Fibroblast of upper back skin (primary cell): ENCODE measurements at regions not wholly inside any gene's neighbourhood (a gene's known extent, or its start where the extent isn't known, plus 50 kb on each side); places are given as distances from the start of the nearest gene placed in this dataset.

Experiments
- DNase-seq: peaks from one replicate; pipeline ENCODE4 v3.0.0-alpha.2; 2013

DNA sequence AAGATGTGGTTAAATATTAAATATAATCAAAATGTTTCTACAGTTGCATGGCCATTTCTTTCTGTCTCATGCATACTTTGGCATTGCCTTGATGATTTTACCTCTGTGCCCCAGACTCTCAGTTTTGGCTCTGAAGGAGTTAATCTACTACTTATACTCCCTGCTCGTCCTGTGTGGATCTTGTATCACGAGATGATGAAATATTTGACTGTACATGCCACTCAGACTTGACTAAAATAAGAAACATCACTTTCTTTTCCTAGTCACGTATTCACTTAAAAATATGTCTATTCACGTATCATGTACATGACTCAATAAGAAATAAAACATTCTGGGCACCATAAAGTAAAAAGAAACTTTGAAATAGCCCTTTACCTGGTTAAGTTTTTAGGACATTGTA, 397.7 kb downstream of the RFPL4B start:
- peak; percentile 48 for DNase-seq

- no peak for DNase-seq
Observed at GRCh38 chr6:112745765-112746164, 398.6 kb downstream of the RFPL4B start.

- DNase-seq = no peak
Observed at GRCh38 chr6:112749673-112750072, 402.5 kb downstream of the RFPL4B start.

GRCh38 chr6:112752305-112752704, 405.2 kb downstream of the RFPL4B start:
- no peak for DNase-seq

GRCh38 chr6:112752791-112753190, 405.7 kb downstream of the RFPL4B start:
- peak; percentile 8 for DNase-seq

GRCh38 chr6:112760831-112761230, 413.7 kb downstream of the RFPL4B start:
- peak; percentile 46 for DNase-seq

DNA sequence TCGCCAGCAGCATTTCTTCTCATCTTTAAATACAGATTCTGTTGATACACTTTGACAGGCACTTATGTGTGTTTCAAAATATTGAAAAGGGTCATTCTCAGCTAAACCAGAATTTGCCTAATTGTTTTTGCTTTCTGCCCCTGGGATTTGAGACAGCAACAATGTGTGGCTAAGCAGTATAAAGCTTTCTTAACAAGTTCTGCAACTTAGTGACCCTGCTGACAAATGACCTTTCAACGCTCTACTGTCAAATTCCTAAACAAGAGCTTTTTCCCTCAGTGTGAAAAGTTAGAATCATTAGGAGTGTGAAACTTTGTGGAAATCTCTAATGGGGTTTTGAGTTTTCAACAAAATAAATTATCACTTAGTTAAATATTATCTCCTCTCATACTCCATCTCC, 414.6 kb downstream of the RFPL4B start:
- DNase-seq = no peak

DNA sequence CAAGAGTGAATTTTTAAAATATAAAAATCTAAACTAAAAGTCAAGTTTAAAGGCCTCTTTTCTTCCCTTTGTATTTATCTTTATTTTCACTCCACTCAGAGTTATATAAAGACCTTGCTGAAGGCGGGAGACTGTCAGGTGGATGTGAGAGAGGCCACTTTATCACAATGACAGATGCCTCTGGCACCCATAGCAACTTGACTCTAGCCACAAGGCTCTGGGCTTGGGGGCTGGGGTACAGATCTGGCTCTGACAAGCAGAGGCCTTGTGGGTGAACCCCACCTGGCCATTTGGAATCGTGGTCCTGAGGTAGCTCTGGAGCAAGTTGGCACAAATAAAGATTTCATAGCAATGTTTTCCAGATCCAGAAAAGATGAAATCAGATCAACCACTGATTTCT, 417.2 kb downstream of the RFPL4B start:
- DNase-seq = no peak

DNA sequence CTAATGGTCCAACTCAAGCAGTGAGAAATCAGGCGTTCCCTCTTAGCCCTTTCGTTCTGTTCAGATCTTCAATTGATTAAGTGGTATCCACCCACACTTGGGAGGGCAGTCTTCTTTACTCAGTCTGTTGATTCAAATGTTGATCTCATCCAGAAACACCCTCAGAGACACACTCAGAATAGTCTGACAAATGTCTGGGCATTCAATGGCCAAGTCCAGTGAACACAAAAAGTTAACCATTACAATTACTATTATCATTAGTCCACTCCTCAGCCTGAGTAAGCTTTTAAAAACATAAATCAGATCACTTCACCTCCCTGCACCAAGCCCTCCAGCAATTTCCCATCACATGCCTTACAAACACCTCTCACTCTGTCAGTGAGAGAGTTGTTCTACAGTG, 423.2 kb downstream of the RFPL4B start:
- DNase-seq = no peak

GRCh38 chr6:112773187-112773586, 426.1 kb downstream of the RFPL4B start:
- peak; percentile 66 for DNase-seq

- DNase-seq = no peak
Observed at GRCh38 chr6:112774319-112774718, 427.2 kb downstream of the RFPL4B start.

- peak; percentile 86 for DNase-seq
Observed at GRCh38 chr6:112780498-112781096, 433.5 kb downstream of the RFPL4B start.

DNA sequence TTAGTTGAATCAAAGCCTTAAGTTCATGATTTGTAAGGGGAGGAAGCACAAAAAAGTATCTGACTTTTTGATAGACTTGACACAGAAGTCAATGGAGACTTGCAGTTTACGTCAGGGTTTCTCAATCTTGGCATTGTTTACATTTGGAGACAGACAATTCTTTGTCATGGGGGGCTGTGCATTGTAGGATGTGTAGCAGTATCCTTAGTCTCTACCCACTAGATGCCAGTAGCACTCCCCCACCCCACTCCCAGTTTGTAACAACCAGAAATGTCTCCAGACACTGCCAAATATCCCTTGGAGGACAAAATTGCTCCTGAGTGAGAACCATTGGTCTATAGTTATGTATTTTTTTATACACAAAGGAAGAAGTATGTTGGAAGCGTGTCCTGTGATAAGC, 434.1 kb downstream of the RFPL4B start:
- DNase-seq = peak; percentile 53

- DNase-seq = no peak
Observed at GRCh38 chr6:112785408-112785807, 438.3 kb downstream of the RFPL4B start.

- peak; percentile 64 for DNase-seq
Observed at GRCh38 chr6:112786801-112787200, 439.7 kb downstream of the RFPL4B start.

GRCh38 chr6:112787371-112787770, 440.2 kb downstream of the RFPL4B start:
- no peak for DNase-seq

DNA sequence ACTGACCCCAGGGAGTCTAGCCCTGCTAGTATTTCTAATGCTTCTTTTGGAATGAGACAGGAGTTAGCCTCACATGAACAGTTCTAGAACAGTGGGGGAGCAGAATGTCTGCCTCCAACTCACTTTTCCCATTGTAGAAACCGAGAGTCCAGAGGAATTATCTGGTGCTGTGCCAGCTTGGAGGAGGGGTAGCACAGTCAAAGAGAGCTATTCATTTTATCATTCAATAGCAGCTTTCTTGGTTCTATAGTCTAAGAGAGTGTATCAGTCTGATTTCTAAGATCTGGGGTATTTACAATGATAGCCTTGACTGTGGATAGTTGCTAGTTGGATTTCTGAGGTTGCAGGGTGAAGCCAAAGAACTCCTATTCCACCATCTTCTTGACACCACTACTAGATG, 448.2 kb downstream of the RFPL4B start:
- no peak for DNase-seq

DNA sequence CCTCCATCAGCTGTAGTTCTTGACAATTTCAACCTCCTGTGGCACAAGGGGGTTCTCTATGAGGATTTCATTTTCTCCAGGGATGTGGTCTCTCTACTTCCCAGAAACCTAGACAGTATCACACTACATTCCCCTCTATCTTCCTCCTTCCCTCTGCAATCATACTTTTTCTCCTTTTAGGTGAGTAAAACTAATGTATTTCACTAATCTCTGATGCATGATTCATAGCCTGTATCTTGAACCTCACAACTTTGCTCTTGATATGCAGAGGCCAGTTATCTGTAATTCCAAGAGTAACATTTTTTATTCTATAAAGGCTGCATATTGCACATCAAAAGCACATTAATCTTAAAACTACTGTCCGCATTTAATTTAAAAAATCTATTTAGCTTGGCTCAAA, 449.6 kb downstream of the RFPL4B start:
- DNase-seq = no peak

DNA sequence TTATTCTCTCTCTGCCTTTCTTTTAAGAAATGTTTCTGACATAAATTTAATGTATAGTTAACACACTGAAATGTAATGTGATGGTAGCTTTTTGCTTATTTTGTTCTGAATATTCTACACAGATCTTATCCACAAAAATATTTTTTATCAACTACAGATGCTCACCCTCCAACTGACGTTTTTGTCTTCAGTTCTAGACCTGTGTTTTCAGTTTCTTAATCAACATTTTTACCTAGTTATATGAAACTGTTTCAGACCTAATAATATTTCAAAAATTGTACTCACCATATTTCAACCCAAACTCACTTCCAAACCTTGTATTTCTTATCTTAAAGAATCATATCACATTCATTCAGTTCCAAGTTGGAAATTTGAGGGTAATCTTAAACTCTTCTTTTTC, 452.8 kb downstream of the RFPL4B start:
- no peak for DNase-seq

- no peak for DNase-seq
Observed at GRCh38 chr6:112800439-112800838, 453.3 kb downstream of the RFPL4B start.

GRCh38 chr6:112800916-112801315, 453.8 kb downstream of the RFPL4B start:
- no peak for DNase-seq

GRCh38 chr6:112801468-112802080, 454.4 kb downstream of the RFPL4B start:
- no peak for DNase-seq

DNA sequence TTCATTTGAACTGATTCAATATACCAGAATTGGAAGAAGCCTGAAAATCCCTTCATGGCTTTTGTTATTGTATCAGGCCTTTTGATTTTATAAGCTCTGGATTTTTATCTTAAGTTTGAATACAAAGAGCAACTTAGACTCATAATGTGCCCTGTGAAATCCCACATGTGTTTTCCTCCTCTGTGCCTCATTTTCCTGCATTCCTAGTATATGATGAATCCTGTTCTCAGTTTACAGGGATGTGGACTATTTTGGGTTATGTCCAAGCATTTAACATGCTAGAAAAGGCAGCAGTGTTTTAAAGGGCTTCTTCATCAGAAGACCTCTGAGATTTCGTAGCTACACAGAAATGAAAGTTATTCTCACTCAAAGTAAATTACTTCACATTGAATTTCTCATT, 455.0 kb downstream of the RFPL4B start:
- peak; percentile 97 for DNase-seq

DNA sequence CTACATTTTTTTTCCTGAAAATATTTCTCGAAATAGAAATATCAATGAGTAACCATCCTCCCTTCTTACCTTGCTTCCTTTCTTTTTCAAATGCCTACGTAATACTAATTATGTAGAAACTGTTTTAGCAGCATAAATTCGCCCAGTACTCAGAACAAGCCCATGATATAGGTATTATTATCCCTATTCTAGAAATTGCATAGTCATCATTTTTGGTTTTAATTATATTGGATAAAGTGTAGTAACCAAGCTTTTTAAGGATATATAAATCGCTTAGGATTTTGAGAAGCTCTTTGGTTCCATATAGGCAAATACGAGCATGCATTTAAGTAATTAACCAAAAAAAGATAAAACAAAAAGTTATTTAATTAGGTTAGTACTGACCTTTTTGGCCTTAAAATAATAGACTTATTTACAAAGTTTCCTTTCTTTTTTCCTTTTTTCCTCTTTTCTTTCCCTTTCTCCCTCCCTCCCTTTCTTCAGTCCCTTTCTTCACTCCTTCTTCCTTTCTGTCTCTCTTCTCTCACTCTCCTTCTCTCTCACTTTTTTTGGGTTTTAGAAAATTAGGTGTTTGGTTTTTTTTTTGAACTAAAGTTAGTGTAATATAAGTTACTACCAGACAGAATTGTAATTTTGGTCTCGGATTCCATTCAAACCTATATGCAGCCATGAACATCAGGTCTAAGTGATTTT, 457.7 kb downstream of the RFPL4B start:
- DNase-seq = no peak
